Pancreas (tissue), 10 donors: ENCODE measurements at regions not wholly inside any gene's neighbourhood (a gene's known extent, or its start where the extent isn't known, plus 50 kb on each side); places are given as distances from the start of the nearest gene placed in this dataset.

Experiments
- ATAC-seq, 4 donors: fragments of 200-7000 bp; cut with Tn5 transposase; one replicate each; pipeline versions ENCODE4 v1.8.0 to v1.9.1; 2020; ENCODE audit warnings: mild to moderate bottlenecking in 4 of 4, moderate library complexity in 4 of 4
- DNase-seq, 6 donors: peaks; one replicate each; pipeline ENCODE4 v3.0.0-alpha.2; 2020
- FAIRE-seq: peaks from 2 replicates; lab custom pipeline; 2012; peaks lifted over from hg19 to GRCh38; lab: Jason Lieb, UNC
- H3K27ac ChIP-seq, 4 donors: fragments of 200-600 bp; sonication (generic); 1 replicate in 3 of 4; 2 replicates in 1 of 4; pipeline versions ENCODE4 v1.5.0 to v1.8.0; 2020
- H3K27me3 ChIP-seq, 4 donors: fragments of 200-600 bp; one replicate each; pipeline ENCODE4 v1.8.0; 2021
- H3K36me3 ChIP-seq, 3 donors: fragments of 200-600 bp; sonication (generic) in 1 of 3; one replicate each; pipeline versions ENCODE4 v1.5.0 to v1.8.0; 2020 to 2021
- H3K4me1 ChIP-seq, 3 donors: fragments of 200-600 bp; one replicate each; pipeline ENCODE4 v1.8.0; 2021
- H3K4me3 ChIP-seq, 4 donors: fragments of 200-600 bp; sonication (generic) in 2 of 4; one replicate each; pipeline versions ENCODE4 v1.5.0 to v1.8.0; 2020 to 2021
- H3K9me3 ChIP-seq, 4 donors: fragments of 200-600 bp; one replicate each; pipeline ENCODE4 v1.8.0; 2021
- CTCF ChIP-seq, 4 donors: fragments of 200-600 bp; sonication (generic) in 3 of 4; IDR thresholded peaks; one replicate each; pipeline versions ENCODE4 v1.5.0 to v1.8.0; 2021; ENCODE audit warnings: antibody characterized with exemption in 4 of 4
- WGBS, 2 donors: extraction: QIAGEN DNeasy Blood & Tissue Kit; methylation state at CpG; one replicate each; pipeline ENCODE4 v1.1.7; 2013; 5-methylcytosine and 5-hydroxymethylcytosine counted together
- intact Hi-C, 3 donors: fragments of 100-400 bp; cut with DNase I; formaldehyde crosslinking; loops; one replicate each; pipeline versions ENCODE4 v1.11.1 to v1.14.2; 2022
- donor health status: healthy with polysubstance abuse.
- donor health status: DM: no; HTN: no; CAD: no; lungs with moderate emphysema.
- donor health status: DM: no; HTN: no; CAD: no.
- donor health status: control.
- donor health status: control.
- donor health status: Bipolar disorder and iron deficiency.
- donor health status: DM: yes; HTN: yes; CAD: no.
- donor health status: DM: no; HTN: no; CAD: no.
- donor health status: DM: no; HTN: no; CAD: no.
- donor health status: DM: yes; HTN: yes; CAD: no.

GRCh38 chr12:59867689-59868088 is 271.9 kb downstream of the SLC16A7 start:
- TF ChIP-seq CTCF (IDR thresholded peaks at IDR 0.05), result no peak
- Histone ChIP-seq H3K4me3 (no peak overlapping the region), H3K9me3 (no peaks in the 10 kb centered on the region), H3K27me3 (no peaks in the 10 kb centered on the region), H3K4me1 (no peaks in the 10 kb centered on the region), H3K36me3 (no peaks in the 10 kb centered on the region), H3K27ac (no peak overlapping the region)
- FAIRE-seq, result no peak
- DNase-seq, result no peak
- 84 to 92% methylated on average over 2 of the region's 2 CpGs for whole genome bisulfite sequencing, 2 donors
- no peak for ATAC-seq
- intact Hi-C loops, result no loop called here

GRCh38 chr12:59871779-59872178 is 275.9 kb downstream of the SLC16A7 start:
- intact Hi-C loops, result no loop called here
- Histone ChIP-seq H3K27ac (no peak overlapping the region), H3K9me3 (no peaks in the 10 kb centered on the region), H3K36me3 (no peaks in the 10 kb centered on the region), H3K4me3 (no peak overlapping the region), H3K4me1 (no peaks in the 10 kb centered on the region), H3K27me3 (no peaks in the 10 kb centered on the region)
- FAIRE-seq (no peak), DNase-seq (peak in 1 of 6 donors; percentile 26), ATAC-seq (no peak)
- WGBS, 2 donors, result 93 to 97% methylated on average over 2 of the region's 2 CpGs
- TF ChIP-seq CTCF (IDR thresholded peaks at IDR 0.05), result no peak

- Histone ChIP-seq H3K4me1 (no peaks in the 10 kb centered on the region), H3K27me3 (no peaks in the 10 kb centered on the region), H3K9me3 (no peaks in the 10 kb centered on the region), H3K4me3 (no peak overlapping the region), H3K36me3 (no peaks in the 10 kb centered on the region), H3K27ac (no peak overlapping the region)
- FAIRE-seq (no peak), DNase-seq (no peak), ATAC-seq (no peak)
- 97 to 98% methylated on average over 1 of the region's 1 CpG for WGBS, 2 donors
- intact Hi-C loops, result no loop called here
- TF ChIP-seq CTCF (IDR thresholded peaks at IDR 0.05), result no peak
Measured at GRCh38 chr12:59873136-59873535, 277.3 kb downstream of the SLC16A7 start.

GRCh38 chr12:59874781-59875180 is 279.0 kb downstream of the SLC16A7 start:
- H3K9me3 ChIP-seq, result no peaks in the 10 kb centered on the region
- intact Hi-C loops, result no loop called here
- FAIRE-seq, result no peak
- H3K27me3 ChIP-seq, result no peaks in the 10 kb centered on the region
- H3K36me3 ChIP-seq, result no peaks in the 10 kb centered on the region
- H3K4me1 ChIP-seq, result no peaks in the 10 kb centered on the region
- no peak for DNase-seq
- no peak overlapping the region for H3K4me3 ChIP-seq
- TF ChIP-seq CTCF (IDR thresholded peaks at IDR 0.05), result no peak
- WGBS, 2 donors, result 45 to 54% methylated on average over 1 of the region's 1 CpG
- ATAC-seq, result peak in 2 of 4 donors; percentile 20 to 40
- H3K27ac ChIP-seq, result no peak overlapping the region

GRCh38 chr12:59886131-59886733 is 290.4 kb downstream of the SLC16A7 start:
- H3K4me3 ChIP-seq, result no peak overlapping the region
- no peaks in the 10 kb centered on the region for H3K36me3 ChIP-seq
- TF ChIP-seq CTCF (IDR thresholded peaks at IDR 0.05), result no peak
- FAIRE-seq (no peak), ATAC-seq (no peak), DNase-seq (no peak)
- H3K4me1 ChIP-seq, result no peaks in the 10 kb centered on the region
- intact Hi-C loops, result no loop called here
- H3K27ac ChIP-seq, result no peak overlapping the region
- H3K27me3 ChIP-seq, result no peaks in the 10 kb centered on the region
- H3K9me3 ChIP-seq, result no peaks in the 10 kb centered on the region
- 49 to 75% methylated on average over 2 of the region's 2 CpGs for WGBS, 2 donors
